ENCODE measurements at regions not wholly inside any gene's neighbourhood (a gene's known extent, or its start where the extent isn't known, plus 50 kb on each side); places are given as distances from the start of the nearest gene placed in this dataset.

GRCh38 chr16:9141813-9142212 is 50.4 kb downstream of the HAPSTR1 start:
- no peak for DNase-seq (ENCODE audit: low read depth)
- H3K4me3 ChIP-seq (ENCODE audit: low read depth, low read length): no peak overlapping the region
- no peak for TF ChIP-seq CTCF (IDR thresholded peaks at IDR 0.05; ENCODE audit: insufficient read depth, low read length)

DNA sequence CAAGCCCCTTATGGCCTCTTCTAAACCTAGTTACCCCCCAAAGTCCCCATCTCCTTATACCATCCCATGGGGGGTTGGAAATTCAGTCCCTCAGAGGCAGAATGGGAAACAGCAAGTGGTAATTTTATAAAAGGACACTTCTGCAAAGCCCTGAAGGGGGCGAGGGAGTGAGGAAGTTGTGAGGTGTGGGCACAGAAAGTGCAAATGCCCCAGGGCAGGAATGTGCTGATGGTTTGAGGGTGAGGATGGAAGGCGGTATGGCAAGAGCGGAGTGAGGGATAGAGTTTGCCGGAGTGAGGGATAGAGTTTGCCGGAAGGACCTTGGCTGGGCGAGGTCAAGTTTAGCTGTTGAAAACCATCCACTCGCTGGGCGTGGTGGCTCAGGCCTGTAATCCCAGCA is 52.7 kb downstream of the HAPSTR1 start:
- no peak overlapping the region for H3K4me3 ChIP-seq (ENCODE audit: low read depth, low read length)
- no peak for TF ChIP-seq CTCF (IDR thresholded peaks at IDR 0.05; ENCODE audit: insufficient read depth, low read length)
- DNase-seq (ENCODE audit: low read depth): no peak

DNA sequence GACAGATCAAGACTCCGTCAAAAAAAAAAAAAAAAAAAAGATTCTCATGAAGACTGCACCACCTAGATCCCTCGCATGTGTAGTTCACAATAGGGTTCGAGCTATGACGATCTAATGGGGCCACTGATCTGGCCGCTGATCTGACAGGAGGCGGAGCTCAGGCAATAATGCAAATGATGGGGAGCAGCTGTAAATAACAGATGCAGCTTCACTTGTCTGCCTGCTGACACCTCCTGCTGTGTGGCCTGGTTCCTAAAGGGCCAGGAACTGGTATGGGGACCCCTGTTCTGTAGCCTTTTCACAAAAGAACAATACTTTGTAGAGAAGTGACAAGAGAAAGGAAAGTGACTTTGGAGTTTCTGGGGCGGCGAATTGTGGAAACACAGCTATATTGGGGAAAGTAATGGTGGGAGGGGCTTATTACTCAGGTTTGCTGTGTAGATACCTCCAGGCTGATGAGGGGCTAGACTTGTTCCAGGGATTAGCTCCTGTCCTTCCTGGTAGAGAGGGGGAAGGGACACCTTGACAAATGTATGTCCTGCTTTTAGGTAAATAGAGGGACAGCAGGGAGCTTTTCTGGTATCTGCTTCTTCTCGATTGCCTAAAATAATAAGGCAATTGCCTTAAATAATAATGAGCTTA is 57.1 kb downstream of the HAPSTR1 start:
- H3K4me3 ChIP-seq (ENCODE audit: low read depth, low read length): no peak overlapping the region
- TF ChIP-seq CTCF (IDR thresholded peaks at IDR 0.05; ENCODE audit: insufficient read depth, low read length): no peak
- no peak for DNase-seq (ENCODE audit: low read depth)

- no peak for DNase-seq (ENCODE audit: low read depth)
- no peak overlapping the region for H3K4me3 ChIP-seq (ENCODE audit: low read depth, low read length)
- TF ChIP-seq CTCF (IDR thresholded peaks at IDR 0.05; ENCODE audit: insufficient read depth, low read length): no peak
Measured at GRCh38 chr16:9151074-9151473, 59.6 kb downstream of the HAPSTR1 start.

GRCh38 chr16:9151597-9151996 is 60.2 kb downstream of the HAPSTR1 start:
- no peak for TF ChIP-seq CTCF (IDR thresholded peaks at IDR 0.05; ENCODE audit: insufficient read depth, low read length)
- no peak for DNase-seq (ENCODE audit: low read depth)
- no peak overlapping the region for H3K4me3 ChIP-seq (ENCODE audit: low read depth, low read length)

DNA sequence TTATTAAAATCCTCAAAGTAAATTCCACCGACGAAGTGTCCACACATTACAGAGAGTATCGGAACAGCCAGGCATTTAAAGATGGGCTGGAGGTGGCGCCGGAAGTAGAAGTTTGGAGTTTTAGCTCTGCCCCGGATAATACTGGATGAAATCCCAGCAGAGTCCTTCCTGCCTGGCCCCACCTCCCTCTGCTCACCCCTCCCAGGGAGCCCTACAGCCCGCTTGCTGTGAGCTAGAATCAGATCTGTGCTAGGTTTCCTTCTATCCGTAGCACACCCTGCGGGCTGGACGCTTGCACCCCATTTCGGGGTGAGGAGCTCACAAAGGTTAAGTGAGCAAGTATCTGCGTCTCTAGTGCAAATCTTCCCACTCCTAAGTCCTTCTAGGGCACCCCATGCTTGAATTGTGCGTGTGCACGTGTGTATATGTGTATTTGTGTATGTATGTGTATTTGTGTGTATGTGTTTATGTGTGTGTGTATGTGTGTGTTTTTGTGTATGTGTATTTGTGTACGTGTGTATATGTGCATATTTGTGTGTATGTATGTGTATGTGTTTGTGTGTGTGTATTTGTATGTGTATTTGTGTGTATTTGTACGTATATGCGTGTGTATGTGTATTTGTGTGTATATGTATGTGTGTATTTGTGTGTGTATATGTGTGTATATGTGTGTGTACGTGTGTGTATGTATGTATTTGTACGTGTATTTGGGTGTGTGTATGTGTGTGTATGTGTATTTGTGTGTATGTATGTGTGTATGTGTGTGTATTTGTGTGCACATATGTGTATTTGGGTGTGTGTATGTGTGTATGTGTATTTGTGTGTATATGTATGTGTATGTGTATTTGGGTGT is 61.4 kb downstream of the HAPSTR1 start:
- no peak for TF ChIP-seq CTCF (IDR thresholded peaks at IDR 0.05; ENCODE audit: insufficient read depth, low read length)
- no peak for DNase-seq (ENCODE audit: low read depth)

More for the DNA sequence above, 61.4 kb downstream of the HAPSTR1 start:
- no peak overlapping the region for H3K4me3 ChIP-seq (ENCODE audit: low read depth, low read length)

Data from fibroblast of the aortic adventitia (primary cell).